ENCODE measurements at regions not wholly inside any gene's neighbourhood (a gene's known extent, or its start where the extent isn't known, plus 50 kb on each side); places are given as distances from the start of the nearest gene placed in this dataset.
"Not testable (repeated sequence)": the region's sequence is repeated elsewhere in the genome, so short reads cannot be mapped to it uniquely, and the experiment has no call there.

DNA sequence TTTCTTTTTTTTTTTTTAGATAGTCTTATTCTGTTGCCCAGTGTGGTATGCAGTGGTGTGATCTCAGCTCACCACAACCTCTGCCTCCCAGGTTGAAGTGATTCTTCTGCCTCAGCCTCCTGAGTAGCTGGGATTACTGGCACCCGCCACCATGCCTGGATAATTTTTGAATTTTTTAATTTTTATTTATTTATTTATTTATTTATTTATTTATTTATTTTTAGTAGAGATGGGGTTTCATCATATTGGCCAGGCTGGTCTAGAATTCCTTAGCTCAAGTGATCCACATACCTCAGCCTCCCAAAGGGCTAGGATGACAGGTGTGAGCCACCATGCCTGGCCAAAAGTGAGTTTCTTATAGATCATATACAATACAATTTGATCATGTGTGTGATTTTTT lies 395.9 kb upstream of the IRX2 start:
- TF ChIP-seq, protein P1, sequence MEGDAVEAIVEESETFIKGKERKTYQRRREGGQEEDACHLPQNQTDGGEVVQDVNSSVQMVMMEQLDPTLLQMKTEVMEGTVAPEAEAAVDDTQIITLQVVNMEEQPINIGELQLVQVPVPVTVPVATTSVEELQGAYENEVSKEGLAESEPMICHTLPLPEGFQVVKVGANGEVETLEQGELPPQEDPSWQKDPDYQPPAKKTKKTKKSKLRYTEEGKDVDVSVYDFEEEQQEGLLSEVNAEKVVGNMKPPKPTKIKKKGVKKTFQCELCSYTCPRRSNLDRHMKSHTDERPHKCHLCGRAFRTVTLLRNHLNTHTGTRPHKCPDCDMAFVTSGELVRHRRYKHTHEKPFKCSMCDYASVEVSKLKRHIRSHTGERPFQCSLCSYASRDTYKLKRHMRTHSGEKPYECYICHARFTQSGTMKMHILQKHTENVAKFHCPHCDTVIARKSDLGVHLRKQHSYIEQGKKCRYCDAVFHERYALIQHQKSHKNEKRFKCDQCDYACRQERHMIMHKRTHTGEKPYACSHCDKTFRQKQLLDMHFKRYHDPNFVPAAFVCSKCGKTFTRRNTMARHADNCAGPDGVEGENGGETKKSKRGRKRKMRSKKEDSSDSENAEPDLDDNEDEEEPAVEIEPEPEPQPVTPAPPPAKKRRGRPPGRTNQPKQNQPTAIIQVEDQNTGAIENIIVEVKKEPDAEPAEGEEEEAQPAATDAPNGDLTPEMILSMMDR (IDR thresholded peaks at IDR 0.05) = not testable (repeated sequence)
- not testable (repeated sequence) for TF ChIP-seq POLR2A (IDR thresholded peaks at IDR 0.05)

Data from tibial nerve (tissue), 3 donors.